GM12874 (cell line): ENCODE measurements at regions not wholly inside any gene's neighbourhood (a gene's known extent, or its start where the extent isn't known, plus 50 kb on each side); places are given as distances from the start of the nearest gene placed in this dataset.

Source experiments
- TF ChIP-seq, protein P1 (sequence below): IDR thresholded peaks from 2 replicates; pipeline ENCODE4 v1.5.1; 2011; ENCODE audit warnings: low read depth, mild to moderate bottlenecking, control low read depth, low read length, moderate library complexity; ENCODE audit not compliant: insufficient read depth

DNA sequence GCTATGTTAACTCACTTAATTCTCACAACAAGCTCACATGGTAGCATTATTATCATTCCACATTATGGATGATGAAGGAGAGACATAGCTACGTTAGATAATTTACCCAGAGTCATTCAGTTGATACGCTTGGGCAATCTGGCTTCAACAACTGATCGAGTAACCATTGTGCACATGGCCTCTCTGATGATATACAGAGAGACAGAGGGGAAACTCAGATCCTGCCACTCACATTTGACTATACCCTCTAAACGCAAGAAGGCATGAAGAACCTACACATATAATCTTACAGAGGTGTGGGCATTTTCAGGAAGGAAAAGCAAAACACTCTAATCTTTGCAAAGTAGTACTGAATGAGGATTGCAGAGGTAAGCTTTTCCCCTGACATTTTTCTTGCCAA is 360.1 kb downstream of the BARHL2 start:
- TF ChIP-seq, protein P1, sequence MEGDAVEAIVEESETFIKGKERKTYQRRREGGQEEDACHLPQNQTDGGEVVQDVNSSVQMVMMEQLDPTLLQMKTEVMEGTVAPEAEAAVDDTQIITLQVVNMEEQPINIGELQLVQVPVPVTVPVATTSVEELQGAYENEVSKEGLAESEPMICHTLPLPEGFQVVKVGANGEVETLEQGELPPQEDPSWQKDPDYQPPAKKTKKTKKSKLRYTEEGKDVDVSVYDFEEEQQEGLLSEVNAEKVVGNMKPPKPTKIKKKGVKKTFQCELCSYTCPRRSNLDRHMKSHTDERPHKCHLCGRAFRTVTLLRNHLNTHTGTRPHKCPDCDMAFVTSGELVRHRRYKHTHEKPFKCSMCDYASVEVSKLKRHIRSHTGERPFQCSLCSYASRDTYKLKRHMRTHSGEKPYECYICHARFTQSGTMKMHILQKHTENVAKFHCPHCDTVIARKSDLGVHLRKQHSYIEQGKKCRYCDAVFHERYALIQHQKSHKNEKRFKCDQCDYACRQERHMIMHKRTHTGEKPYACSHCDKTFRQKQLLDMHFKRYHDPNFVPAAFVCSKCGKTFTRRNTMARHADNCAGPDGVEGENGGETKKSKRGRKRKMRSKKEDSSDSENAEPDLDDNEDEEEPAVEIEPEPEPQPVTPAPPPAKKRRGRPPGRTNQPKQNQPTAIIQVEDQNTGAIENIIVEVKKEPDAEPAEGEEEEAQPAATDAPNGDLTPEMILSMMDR = no peak

DNA sequence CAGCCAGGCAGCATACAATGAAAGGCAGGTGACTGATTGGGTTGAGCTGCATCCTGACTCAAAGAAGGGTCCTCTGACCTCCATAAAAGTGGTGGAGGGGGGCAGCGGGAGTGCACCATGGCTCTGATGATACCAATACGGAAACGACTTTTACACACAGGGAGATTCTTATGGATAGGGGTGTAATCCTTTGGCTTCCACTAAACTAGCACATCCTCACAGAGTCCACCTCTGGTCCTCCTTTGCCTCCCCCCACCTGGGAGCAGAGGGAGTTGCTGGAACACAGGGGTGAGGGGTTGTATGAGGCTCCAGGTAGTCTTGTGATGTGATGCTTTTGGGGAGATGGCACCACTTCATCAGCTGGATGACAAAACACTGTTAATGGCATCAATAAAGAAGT is 361.0 kb downstream of the BARHL2 start:
- TF ChIP-seq, protein P1 = no peak

DNA sequence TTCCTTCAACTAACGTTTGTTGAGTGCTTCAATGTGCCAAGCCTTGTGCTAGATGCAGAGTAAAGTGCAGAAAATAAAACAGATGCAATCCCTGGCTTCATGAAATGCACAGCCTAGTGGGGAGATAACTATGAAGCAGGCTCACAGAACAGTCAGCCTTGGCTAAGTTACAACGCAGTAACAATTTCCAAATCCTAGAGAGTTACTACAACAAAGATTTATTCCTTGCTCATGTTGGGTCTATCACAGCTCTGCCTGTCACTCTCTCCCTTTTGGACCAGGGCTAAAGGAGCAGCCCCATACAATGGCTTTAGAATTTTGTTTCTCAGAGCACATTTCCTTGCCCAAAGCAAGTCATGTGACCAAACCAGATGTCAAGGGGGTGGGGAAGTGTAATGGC is 359.8 kb downstream of the ZNF326 start:
- TF ChIP-seq, protein P1 = no peak

GRCh38 chr1:90351019-90351418 is 356.1 kb downstream of the ZNF326 start:
- TF ChIP-seq, protein P1 = no peak

DNA sequence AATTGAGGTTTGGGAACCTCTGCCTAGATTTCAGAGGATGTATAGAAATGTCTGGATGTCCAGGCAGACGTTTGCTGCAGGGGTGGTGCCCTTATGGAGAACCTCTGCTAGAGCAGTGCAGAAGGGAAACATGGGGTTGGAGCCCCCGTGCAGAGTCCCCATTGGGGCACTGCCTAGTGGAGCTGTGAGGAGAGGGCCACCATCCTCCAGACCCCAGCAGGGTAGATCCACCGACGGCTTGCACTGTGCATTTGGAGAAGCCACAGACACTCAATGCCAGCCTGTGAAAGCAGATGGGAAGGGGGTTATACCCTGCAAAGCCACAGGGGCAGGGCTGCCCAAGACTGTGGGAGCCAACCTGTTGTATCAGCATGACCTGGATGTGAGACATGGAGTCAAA is 354.6 kb downstream of the ZNF326 start:
- TF ChIP-seq, protein P1 = no peak

DNA sequence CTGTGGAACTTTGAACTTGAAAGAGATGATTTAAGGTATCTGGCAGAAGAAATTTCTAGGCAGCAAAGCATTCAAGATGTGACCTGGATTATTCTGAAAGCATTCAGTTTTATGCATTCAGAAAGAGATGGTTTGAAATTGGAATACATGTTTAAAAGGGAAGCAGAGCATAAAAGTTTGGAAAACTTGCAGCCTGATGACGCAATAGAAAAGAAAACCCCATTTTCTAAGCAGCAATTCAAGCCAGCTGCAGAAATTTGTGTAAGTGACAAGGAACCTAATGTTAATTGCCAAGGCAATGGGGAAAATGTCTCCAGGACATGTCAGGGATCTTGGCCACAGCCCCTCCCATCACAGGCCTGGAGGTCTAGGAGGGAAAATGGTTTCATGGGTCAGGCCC is 354.0 kb downstream of the ZNF326 start:
- TF ChIP-seq, protein P1 = no peak

DNA sequence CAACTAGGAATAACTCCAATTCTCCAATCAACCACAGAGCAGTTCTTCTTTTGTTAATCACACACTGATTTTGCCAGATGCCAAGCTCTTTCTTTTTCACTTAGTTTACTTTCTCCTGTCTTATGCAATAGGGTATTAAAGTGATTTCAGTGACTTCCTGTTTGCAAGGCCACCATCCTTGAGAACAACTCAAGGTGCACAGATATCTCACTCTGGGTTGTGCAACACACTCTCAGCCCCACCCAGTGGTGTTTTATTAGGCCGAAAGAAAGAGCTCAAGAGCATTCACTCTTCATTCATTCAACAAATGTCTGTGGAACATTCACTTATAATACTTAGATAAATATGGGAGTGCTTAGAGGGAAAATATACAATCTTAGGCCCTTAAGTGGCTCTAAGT is 352.5 kb downstream of the ZNF326 start:
- TF ChIP-seq, protein P1 = no peak

GRCh38 chr1:90346757-90347156 is 351.8 kb downstream of the ZNF326 start:
- TF ChIP-seq, protein P1 = no peak
